ENCODE measurements at regions not wholly inside any gene's neighbourhood (a gene's known extent, or its start where the extent isn't known, plus 50 kb on each side); places are given as distances from the start of the nearest gene placed in this dataset.

DNA sequence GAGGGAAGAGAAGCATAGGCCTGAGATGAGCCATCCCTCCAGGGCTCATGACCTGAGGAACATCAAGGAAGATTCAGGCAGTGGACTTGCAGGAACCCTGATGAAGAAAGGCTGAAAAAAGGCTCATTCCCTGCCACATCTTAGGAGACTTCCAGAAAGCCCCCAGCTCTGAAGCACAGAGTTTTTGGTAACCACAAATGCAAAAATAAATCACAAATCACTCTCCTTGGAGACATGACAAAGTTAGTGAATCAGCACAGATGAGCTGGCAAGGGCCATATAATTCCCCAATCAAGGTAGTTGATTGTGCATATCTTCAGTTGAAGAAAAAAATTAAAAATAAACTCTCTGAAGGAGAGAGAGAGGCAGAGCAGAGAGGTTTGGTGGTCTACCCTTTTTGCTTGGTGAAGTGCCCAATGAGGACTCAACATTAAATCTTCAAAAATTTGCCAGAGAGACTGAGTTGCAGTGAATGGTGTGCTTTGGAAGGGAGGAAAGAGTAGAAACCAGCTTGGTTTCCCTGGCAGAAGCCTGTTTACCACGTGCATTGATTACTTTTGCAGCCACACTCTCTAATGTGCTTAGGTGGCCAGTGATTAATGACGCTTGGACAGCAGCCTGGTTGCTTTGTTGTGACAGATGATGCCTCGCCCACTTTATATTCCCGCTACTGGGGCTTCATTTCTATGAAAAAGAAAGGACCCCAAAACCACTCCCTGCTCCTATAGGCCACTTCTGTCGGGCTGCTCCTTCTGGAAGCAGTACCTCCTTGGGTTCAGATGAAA is 257.4 kb upstream of the SLC14A2 start:
- TF ChIP-seq GABPA (IDR thresholded peaks at IDR 0.05; ENCODE audit: low read depth, low read length) (no peak), GABPA (CRISPR knock-in tag; IDR thresholded peaks at IDR 0.05; ENCODE audit: low read depth) (no peak), ZNF609 (CRISPR knock-in tag; IDR thresholded peaks at IDR 0.05; ENCODE audit: borderline replicate concordance) (no peak)
